BJ (cell line): ENCODE measurements at regions not wholly inside any gene's neighbourhood (a gene's known extent, or its start where the extent isn't known, plus 50 kb on each side); places are given as distances from the start of the nearest gene placed in this dataset.
A peak's percentile ranks its signal among the peaks of the same experiment; 100 is the strongest.

Experiments
- CTCF ChIA-PET: fragments of 350-600 bp; formaldehyde crosslinking; extraction: SDS; loops from one replicate; lab custom pipeline; 2021; ENCODE audit warnings: antibody characterized with exemption, inconsistent platforms; lab: Yijun Ruan, JAX
- POLR2A ChIA-PET: fragments of 300-600 bp; sonication (Branson Sonifier 250); formaldehyde crosslinking; extraction: SDS; loops from one replicate; lab custom pipeline; 2021; ENCODE audit warnings: antibody characterized with exemption; lab: Charles Lee
- DNase-seq: peaks from one replicate; pipeline ENCODE4 v3.0.0-alpha.2; 2011; ENCODE audit warnings: low read depth
- H3K27me3 ChIP-seq: 2 replicates; pipeline ENCODE4 v1.6.0; 2011; ENCODE audit warnings: low read length; ENCODE audit not compliant: control insufficient read depth, insufficient read depth
- H3K36me3 ChIP-seq: 2 replicates; pipeline ENCODE4 v1.5.1; 2011; ENCODE audit warnings: low read length; ENCODE audit not compliant: control insufficient read depth, insufficient read depth
- H3K4me3 ChIP-seq: 2 replicates; pipeline ENCODE4 v1.5.1; 2011; ENCODE audit warnings: low read depth, mild to moderate bottlenecking, control low read depth, low read length
- CTCF ChIP-seq: IDR thresholded peaks from 2 replicates; pipeline ENCODE4 v1.5.1; 2011; ENCODE audit warnings: low read depth, mild to moderate bottlenecking, control low read depth, inconsistent platforms, low read length, moderate library complexity; ENCODE audit not compliant: insufficient read depth

- POLR2A ChIA-PET, result no interaction called here
- Histone ChIP-seq H3K36me3 (peaks cover 1% of the 10 kb centered on the region; the same call in 1 of the 2 replicates), H3K4me3 (no peak overlapping the region), H3K27me3 (no peaks in the 10 kb centered on the region)
- no peak for TF ChIP-seq CTCF
- DNase-seq, result no peak
- CTCF ChIA-PET, result interaction anchor here (1.4 kb wide), 1 partner anchor 93 kb away, joined by 3 read pairs; no protein-coding TSS in a partner anchor
Observed at GRCh38 chr6:71411882-71412281, 123.3 kb downstream of the OGFRL1 start.

GRCh38 chr6:71412559-71413140, 124.0 kb downstream of the OGFRL1 start:
- ChIA-PET CTCF (interaction anchor here (0.8 to 1.4 kb wide), 2 partner anchors 8 to 93 kb away, joined by 3 read pairs; no protein-coding TSS in a partner anchor), POLR2A (no interaction called here)
- TF ChIP-seq CTCF, result no peak
- no peaks in the 10 kb centered on the region for H3K27me3 ChIP-seq
- peaks cover 1% of the 10 kb centered on the region; the same call in 1 of the 2 replicates for H3K36me3 ChIP-seq
- no peak overlapping the region for H3K4me3 ChIP-seq
- DNase-seq, result no peak

- ChIA-PET POLR2A (no interaction called here), CTCF (no interaction called here)
Observed at GRCh38 chr6:71414486-71414885, 125.9 kb downstream of the OGFRL1 start.

GRCh38 chr6:71419217-71420094, 130.8 kb downstream of the OGFRL1 start:
- ChIA-PET CTCF (interaction anchor here (0.7 to 2.2 kb wide), 6 partner anchors 19 to 71 kb away, joined by 3 to 9 read pairs (median 3); no protein-coding TSS in a partner anchor), POLR2A (interaction anchor here (0.6 kb wide), 1 partner anchor 121 kb away, joined by 3 read pairs; no protein-coding TSS in a partner anchor)
- no peak for DNase-seq
- H3K27me3 ChIP-seq, result no peaks in the 10 kb centered on the region
- TF ChIP-seq CTCF, result no peak
- peak overlapping the region; percentile 80 for H3K4me3 ChIP-seq
- peaks cover 1% of the 10 kb centered on the region; the same call in 1 of the 2 replicates for H3K36me3 ChIP-seq

More at GRCh38 chr6:71414486-71414885, 125.9 kb downstream of the OGFRL1 start:
- TF ChIP-seq CTCF, result no peak
- Histone ChIP-seq H3K27me3 (no peaks in the 10 kb centered on the region), H3K4me3 (no peak overlapping the region), H3K36me3 (peaks cover 1% of the 10 kb centered on the region; the same call in 1 of the 2 replicates)
- DNase-seq, result no peak

- peak; percentile 13; the same call in 1 of the 2 replicates for TF ChIP-seq CTCF
- no peak for DNase-seq
- no peaks in the 10 kb centered on the region for H3K27me3 ChIP-seq
- H3K4me3 ChIP-seq, result peak overlapping the region; percentile 80
- H3K36me3 ChIP-seq, result peaks cover 1% of the 10 kb centered on the region; the same call in 1 of the 2 replicates
- POLR2A ChIA-PET, result interaction anchor here (0.6 kb wide), 1 partner anchor 1036 kb away, joined by 5 read pairs; no protein-coding TSS in a partner anchor
- CTCF ChIA-PET, result interaction anchor here (0.9 to 2.2 kb wide), 4 partner anchors 24 to 90 kb away, joined by 3 to 9 read pairs (median 3); no protein-coding TSS in a partner anchor
Observed at GRCh38 chr6:71420095-71420692, 131.6 kb downstream of the OGFRL1 start.
